HepG2 (cell line): ENCODE measurements at regions not wholly inside any gene's neighbourhood (a gene's known extent, or its start where the extent isn't known, plus 50 kb on each side); places are given as distances from the start of the nearest gene placed in this dataset.

Source experiments
- CBFB ChIP-seq: sonication (generic); formaldehyde crosslinking; IDR thresholded peaks from 2 replicates; pipeline ENCODE4 v1.4.0; 2020; ENCODE audit warnings: missing genetic modification reagents
- CCDC6 ChIP-seq: sonication (generic); formaldehyde crosslinking; IDR thresholded peaks from 2 replicates; pipeline ENCODE4 v1.8.1; 2022; ENCODE audit warnings: mild to moderate bottlenecking, missing genetic modification reagents, moderate library complexity
- FOXO1 ChIP-seq: sonication (generic); formaldehyde crosslinking; IDR thresholded peaks from 2 replicates; pipeline ENCODE4 v1.4.0; 2020; ENCODE audit warnings: missing genetic modification reagents
- GMEB1 ChIP-seq: sonication (generic); formaldehyde crosslinking; IDR thresholded peaks from 2 replicates; pipeline ENCODE4 v1.5.1; 2020; ENCODE audit warnings: missing genetic modification reagents, mild to moderate bottlenecking, borderline replicate concordance
- GTF3A ChIP-seq: sonication (generic); formaldehyde crosslinking; conservative IDR thresholded peaks from 2 replicates; pipeline ENCODE4 v1.4.0; 2020; ENCODE audit warnings: mild to moderate bottlenecking, missing genetic modification reagents
- HIVEP1 ChIP-seq: sonication (generic); formaldehyde crosslinking; IDR thresholded peaks from 2 replicates; pipeline ENCODE4 v1.4.0; 2020; ENCODE audit warnings: mild to moderate bottlenecking, missing genetic modification reagents
- HOXA9 ChIP-seq: sonication (generic); formaldehyde crosslinking; IDR thresholded peaks from 2 replicates; pipeline ENCODE4 v1.8.1; 2022; ENCODE audit warnings: missing genetic modification reagents, mild to moderate bottlenecking, moderate library complexity, borderline replicate concordance
- KMT2B ChIP-seq: IDR thresholded peaks from 2 replicates; pipeline ENCODE4 v1.6.1; 2016; ENCODE audit warnings: missing genetic modification reagents, missing compliant biosample characterization
- MAFF ChIP-seq: IDR thresholded peaks from 2 replicates; pipeline ENCODE4 v1.6.1; 2011; ENCODE audit warnings: low read depth, low read length, improper control_type of control experiment
- MXD3 ChIP-seq: IDR thresholded peaks from 2 replicates; pipeline ENCODE4 v1.6.1; 2016; ENCODE audit warnings: mild to moderate bottlenecking, missing biosample characterization, missing genetic modification reagents
- PCBP2 ChIP-seq: fragments of 200-400 bp; formaldehyde crosslinking; optimal IDR thresholded peaks from 2 replicates; pipeline ENCODE3; 2018; ENCODE audit warnings: low read length, low read depth; ENCODE audit not compliant: poor library complexity, severe bottlenecking
- RBM22 ChIP-seq: fragments of 200-400 bp; formaldehyde crosslinking; optimal IDR thresholded peaks from 2 replicates; pipeline ENCODE3; 2017; ENCODE audit warnings: mild to moderate bottlenecking, low read length, moderate library complexity
- RERE ChIP-seq: IDR thresholded peaks from 2 replicates; pipeline ENCODE4 v1.6.1; 2016; ENCODE audit warnings: low read depth, missing genetic modification reagents, missing compliant biosample characterization
- REXO4 ChIP-seq: sonication (generic); formaldehyde crosslinking; IDR thresholded peaks from 2 replicates; pipeline ENCODE4 v1.8.0; 2022; ENCODE audit warnings: missing genetic modification reagents, mild to moderate bottlenecking, borderline replicate concordance
- RFXANK ChIP-seq: IDR thresholded peaks from 2 replicates; pipeline ENCODE4 v1.6.1; 2016
- SETDB1 ChIP-seq: sonication (generic); formaldehyde crosslinking; IDR thresholded peaks from 2 replicates; pipeline ENCODE4 v1.5.1; 2020; ENCODE audit warnings: missing genetic modification reagents, mild to moderate bottlenecking, borderline replicate concordance
- SOX5 ChIP-seq: IDR thresholded peaks from 2 replicates; pipeline ENCODE4 v1.6.1; 2016; ENCODE audit warnings: borderline replicate concordance
- STAG1 ChIP-seq: sonication (generic); formaldehyde crosslinking; IDR thresholded peaks from 2 replicates; pipeline ENCODE4 v1.4.0; 2020; ENCODE audit warnings: missing genetic modification reagents
- WIZ ChIP-seq: sonication (generic); formaldehyde crosslinking; IDR thresholded peaks from 2 replicates; pipeline ENCODE4 v1.5.1; 2020; ENCODE audit warnings: mild to moderate bottlenecking, missing genetic modification reagents
- ZBTB34 ChIP-seq: sonication (generic); formaldehyde crosslinking; IDR thresholded peaks from 2 replicates; pipeline ENCODE4 v1.8.0; 2022; ENCODE audit warnings: mild to moderate bottlenecking, missing genetic modification reagents
- ZMYM3 ChIP-seq: sonication (generic); formaldehyde crosslinking; IDR thresholded peaks from 2 replicates; pipeline ENCODE4 v1.5.1; 2020; ENCODE audit warnings: mild to moderate bottlenecking, missing genetic modification reagents
- ZNF138 ChIP-seq: sonication (generic); formaldehyde crosslinking; IDR thresholded peaks from 2 replicates; pipeline ENCODE4 v1.5.0; 2020; ENCODE audit warnings: mild to moderate bottlenecking, low read depth, missing genetic modification reagents
- ZNF296 ChIP-seq: sonication (generic); formaldehyde crosslinking; conservative IDR thresholded peaks from 2 replicates; pipeline ENCODE4 v1.5.0; 2020; ENCODE audit warnings: mild to moderate bottlenecking, missing genetic modification reagents
- ZNF570 ChIP-seq: sonication (generic); formaldehyde crosslinking; IDR thresholded peaks from 2 replicates; pipeline ENCODE4 v1.4.0; 2020; ENCODE audit warnings: mild to moderate bottlenecking, missing genetic modification reagents, borderline replicate concordance
- ZNF83 ChIP-seq: sonication (generic); formaldehyde crosslinking; IDR thresholded peaks from 2 replicates; pipeline ENCODE4 v1.4.0; 2020; ENCODE audit warnings: missing genetic modification reagents, mild to moderate bottlenecking, borderline replicate concordance

- no peak for TF ChIP-seq HOXA9 (CRISPR knock-in tag)
- no peak for TF ChIP-seq PCBP2
- TF ChIP-seq FOXO1 (CRISPR knock-in tag): no peak
- no peak for TF ChIP-seq STAG1 (CRISPR knock-in tag)
- no peak for TF ChIP-seq RBM22
- no peak for TF ChIP-seq CBFB (CRISPR knock-in tag)
- TF ChIP-seq HIVEP1 (CRISPR knock-in tag): no peak
- TF ChIP-seq GTF3A (CRISPR knock-in tag): no peak
- TF ChIP-seq ZMYM3 (CRISPR knock-in tag): no peak; the same call in 1 of the 2 replicates
- TF ChIP-seq RFXANK: no peak
- TF ChIP-seq ZNF296 (CRISPR knock-in tag): no peak
- TF ChIP-seq ZNF570 (CRISPR knock-in tag): no peak
- no peak for TF ChIP-seq WIZ
- peak; percentile 45; the same call in 1 of the 2 replicates for TF ChIP-seq SOX5 (CRISPR knock-in tag)
- no peak for TF ChIP-seq CCDC6 (CRISPR knock-in tag)
- TF ChIP-seq ZNF83 (CRISPR knock-in tag): no peak
- TF ChIP-seq MXD3 (CRISPR knock-in tag): no peak
- TF ChIP-seq GMEB1 (CRISPR knock-in tag): no peak
- TF ChIP-seq RERE (CRISPR knock-in tag): no peak
- TF ChIP-seq MAFF: no peak
- TF ChIP-seq SETDB1 (CRISPR knock-in tag): no peak
- TF ChIP-seq REXO4 (CRISPR knock-in tag): no peak
- peak; percentile 38; the same call in 1 of the 2 replicates for TF ChIP-seq ZBTB34
- TF ChIP-seq ZNF138 (CRISPR knock-in tag): no peak
- no peak for TF ChIP-seq KMT2B (CRISPR knock-in tag)
Measured at GRCh38 chrX:38890963-38891362, 89.7 kb downstream of the MID1IP1 start (continued).
